GM19463 (cell line): ENCODE measurements at regions not wholly inside any gene's neighbourhood (a gene's known extent, or its start where the extent isn't known, plus 50 kb on each side); places are given as distances from the start of the nearest gene placed in this dataset.

Experiments
- ATAC-seq: cut with Tn5 transposase; IDR thresholded peaks from one replicate; pipeline ENCODE4 v1.9.1; 2021; ENCODE audit warnings: mild to moderate bottlenecking, moderate library complexity; ENCODE audit not compliant: unreplicated experiment

DNA sequence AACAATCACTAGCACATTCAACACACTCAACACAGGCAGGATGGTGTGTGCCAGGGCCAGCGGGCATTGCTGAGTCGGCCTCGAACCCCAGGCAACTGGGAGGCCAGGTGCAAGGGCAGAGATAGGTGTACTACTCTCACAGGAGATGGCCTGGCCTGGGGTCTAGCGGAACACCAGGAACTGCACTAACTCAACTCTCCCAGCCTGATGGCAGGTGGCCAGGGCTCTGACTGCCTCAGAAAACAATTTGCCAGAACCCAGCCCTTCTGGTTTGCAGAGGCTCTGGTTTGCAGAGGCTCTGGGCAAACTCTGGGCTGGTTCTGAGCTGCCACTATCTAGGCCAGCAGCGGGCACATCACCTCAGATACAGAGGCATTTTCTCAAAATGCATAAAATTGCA lies 229.2 kb upstream of the CHRNA7 start:
- ATAC-seq = no peak

DNA sequence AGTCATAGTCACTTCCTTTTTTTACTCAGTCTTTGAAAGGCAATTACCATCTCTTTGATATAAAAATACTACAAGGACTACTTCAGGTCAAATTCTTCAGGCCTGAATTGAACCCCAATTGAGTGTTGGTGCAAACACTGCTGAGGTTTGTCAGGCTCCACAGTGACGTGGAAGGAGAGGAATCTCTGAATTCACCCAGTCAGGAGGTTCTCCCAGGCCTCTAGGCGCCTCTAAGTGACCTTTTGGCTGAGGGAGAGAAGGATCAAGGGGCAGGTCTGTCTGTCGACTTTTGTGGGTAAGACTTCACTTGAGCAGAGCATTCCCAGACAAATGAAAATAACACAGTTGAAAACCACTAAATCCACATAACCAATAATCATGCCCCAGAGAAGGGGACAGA lies 227.6 kb upstream of the CHRNA7 start:
- ATAC-seq = no peak

DNA sequence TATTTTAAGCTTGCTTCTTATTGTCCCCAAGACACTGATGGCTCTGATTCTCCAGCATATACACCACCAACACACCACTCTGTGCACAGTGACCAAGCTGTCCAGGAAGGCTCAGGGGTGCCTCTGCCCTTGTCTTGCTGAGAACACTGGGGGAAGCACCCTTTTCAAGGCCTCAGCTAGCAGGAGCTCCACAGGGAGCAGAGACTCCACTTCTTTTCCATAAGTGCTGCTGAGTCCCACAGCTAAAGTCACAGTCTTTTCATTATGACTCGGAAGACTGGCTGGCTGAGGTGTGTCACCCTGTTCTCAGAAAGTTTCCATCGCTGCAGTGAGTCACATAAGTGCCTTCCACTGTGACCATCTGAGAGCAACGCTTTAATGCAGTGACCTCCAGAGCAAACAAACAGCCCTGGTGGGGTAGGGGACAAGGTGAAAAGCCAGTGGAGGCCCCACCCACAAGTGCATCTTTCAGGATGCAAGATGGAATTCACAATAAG lies 226.9 kb upstream of the CHRNA7 start:
- no peak for ATAC-seq

DNA sequence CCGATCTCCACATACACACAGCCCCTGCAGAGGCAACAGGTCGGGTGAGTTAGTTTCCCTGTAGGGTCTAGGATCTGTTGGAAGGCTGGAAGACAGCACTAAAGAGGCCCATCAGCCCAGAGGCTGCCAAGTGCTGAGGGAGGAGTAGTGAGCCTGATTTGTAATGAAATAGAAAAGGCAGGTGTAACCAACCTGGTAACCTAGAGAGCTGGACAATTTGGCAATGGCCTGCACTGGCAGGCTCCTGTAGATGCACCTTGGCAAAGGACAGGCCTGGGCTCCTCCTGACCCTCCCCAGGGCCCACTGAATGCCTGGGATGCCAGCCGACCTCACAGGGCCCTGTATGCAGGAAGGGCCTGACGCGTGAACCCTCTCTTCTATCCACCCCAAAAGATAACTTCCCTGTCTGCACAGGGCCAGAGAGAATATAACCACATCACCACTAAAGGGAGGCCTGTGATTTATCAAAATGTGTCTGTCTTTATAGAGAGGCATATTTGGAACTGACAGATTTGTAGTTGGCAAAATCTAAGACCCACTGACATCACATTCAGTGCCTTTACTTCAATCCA lies 225.1 kb upstream of the CHRNA7 start:
- no peak for ATAC-seq

DNA sequence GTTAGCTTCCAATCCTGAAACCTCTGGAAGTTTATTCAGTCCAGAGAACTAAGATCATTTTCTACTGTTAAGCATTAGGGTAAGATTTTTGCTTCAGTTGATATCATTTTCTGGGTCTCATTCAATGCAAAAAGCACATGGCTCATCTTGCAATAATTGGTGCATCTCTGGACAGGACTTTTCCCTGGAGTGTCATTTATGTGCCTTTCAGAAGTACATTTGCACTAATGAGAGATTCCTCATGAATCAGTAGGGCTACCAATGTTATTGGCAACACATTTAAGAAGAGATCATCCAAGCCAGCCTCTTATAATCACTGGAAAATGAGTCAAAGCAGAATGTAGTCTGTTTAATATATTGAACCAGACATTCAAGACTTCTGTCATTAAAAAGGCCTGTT lies 224.2 kb upstream of the CHRNA7 start:
- no peak for ATAC-seq

DNA sequence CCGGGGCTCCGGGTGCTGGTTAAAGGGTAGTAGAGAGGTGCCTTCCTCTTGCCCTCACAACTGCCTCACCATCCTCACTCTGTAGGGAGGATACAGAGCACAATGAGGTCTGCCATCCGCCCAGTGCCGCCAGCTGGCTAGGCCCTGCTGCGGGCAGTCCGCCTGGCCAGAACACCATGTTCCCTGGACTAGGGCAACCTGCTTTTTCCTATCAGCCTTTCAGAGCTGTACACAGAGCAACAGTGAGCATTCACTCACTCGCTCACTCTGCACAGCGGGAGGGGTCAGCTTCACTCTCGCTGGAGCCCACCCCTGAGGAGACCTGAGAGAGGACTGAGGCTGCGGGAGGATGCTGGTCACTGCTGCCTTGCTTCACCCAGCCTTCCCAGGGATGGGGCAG lies 218.7 kb upstream of the CHRNA7 start:
- ATAC-seq = no peak

DNA sequence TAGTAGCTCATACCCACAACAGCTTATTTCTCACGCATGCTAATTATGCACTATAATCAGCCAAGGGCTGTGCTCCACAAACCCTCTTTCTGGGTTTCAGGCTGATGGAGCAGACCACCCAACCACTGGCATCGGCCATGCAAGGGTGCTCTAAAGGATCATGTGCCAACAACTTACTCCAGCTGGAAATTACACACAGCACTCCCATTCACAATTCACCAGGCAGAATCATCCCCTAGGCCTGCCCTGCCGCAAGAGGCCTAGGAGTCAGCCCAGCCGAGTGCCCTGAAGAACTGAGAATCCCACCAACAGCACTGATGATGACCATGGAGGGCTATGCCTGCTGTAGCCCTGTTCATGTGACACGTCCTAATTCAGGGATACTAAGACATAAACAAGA lies 216.2 kb upstream of the CHRNA7 start:
- ATAC-seq = no peak

DNA sequence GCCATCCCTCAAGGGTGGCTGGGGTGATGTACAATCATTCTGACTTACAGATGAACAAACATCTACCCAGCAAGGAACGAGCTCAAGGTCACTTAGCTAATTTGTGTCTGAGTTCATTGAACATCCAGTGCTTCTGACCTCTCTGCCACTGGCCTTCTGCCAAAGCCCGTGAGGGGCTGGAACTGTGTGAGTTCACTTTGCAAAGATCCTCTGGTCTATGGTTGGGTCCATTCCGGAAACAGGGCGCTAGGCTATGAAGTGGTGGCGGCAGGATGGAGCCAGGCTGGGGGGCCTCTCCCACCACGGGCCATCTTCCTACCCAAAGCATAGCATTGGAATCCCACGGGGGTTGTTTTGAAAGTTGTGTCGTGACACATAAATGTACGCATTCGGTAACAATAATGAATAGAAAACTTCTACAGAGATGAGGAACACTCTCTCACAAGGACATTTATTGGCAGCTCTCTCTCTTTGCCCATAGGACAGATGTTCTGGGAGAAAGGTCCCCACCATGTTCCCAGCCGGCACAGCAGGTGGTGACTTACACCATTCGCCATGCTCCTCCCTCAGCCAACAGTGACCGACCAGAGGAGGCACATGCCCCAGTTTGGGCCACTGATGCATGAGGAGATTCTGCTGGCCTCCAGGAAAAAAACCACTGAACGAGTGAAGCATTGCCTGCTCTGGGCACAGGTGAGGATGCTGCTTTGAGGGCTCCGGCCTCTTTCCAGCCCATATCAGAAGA lies 214.7 kb upstream of the CHRNA7 start:
- no peak for ATAC-seq

DNA sequence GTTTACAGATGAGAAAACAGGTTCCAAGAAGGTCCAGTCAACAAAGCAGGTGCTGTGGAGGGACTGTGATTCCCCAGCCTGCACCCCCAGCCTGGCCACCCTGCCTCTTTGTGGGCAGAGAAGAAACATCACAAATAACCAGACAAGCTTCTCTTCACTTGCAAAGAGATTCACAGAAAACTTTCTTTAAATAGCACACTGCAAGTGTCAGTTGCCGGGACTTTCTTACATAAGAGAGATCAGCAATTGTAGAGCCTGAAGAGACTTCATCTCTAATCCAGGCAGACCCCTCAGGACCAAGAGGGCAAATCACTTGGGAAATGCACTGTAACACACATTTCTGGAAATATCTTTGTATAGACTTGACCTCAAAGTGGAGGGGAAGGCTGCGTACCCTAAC lies 207.9 kb upstream of the CHRNA7 start:
- ATAC-seq = no peak

DNA sequence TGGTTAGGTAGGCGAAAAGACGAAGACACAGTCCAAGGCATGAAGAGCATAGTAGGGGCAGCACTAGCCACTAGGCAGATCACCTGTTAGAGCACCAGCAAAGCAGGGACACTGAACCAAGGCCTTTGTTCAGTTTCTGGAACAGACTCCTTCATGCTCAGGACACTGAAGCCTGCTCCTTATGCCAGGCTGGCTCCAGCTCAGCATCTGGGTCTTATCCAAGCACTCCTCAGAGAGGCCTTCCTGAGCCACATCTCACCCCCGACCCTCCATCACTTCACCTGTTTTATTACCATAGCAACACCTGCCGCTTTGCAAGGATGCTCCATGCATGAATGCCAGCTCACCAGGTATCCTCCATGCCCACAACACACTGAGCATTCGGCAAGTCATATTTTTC lies 206.3 kb upstream of the CHRNA7 start:
- ATAC-seq = no peak

DNA sequence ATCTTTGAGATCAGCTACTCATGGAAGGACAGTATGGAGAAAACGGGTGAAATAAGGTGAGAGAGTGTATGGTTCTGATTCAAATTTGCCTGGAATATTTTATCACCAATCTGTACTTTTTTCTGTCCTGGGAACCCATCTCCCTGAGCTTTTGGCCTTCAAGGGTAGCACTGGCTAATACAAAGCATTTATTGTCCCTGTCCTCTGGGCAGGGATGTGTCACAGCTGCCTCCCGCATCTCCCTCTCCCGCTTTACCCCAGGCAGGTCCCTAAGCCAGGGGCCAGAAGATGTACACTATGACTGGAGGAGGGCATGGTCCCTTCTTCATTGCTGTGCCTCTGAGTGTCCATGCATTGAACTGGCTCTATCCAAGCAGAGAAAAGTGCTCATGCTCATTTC lies 201.7 kb upstream of the CHRNA7 start:
- ATAC-seq = no peak

DNA sequence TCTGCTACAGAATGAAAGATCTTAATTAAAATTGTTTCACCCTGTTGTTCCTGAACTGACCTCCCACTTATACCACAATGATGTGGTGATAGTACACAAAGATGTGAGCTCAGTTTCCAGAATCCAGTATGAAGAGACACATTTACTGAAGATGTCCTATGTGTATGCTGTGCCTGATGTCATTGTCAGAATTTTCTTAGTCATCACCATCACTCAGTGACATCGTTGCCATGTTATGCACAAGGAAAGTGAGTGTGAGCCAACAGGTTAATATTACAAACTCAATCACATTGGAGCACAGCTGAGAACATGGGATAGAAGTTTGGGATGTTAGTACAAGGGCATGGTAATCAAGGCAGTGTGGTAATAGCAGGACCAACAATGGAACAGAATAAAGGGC lies 199.7 kb upstream of the CHRNA7 start:
- no peak for ATAC-seq

DNA sequence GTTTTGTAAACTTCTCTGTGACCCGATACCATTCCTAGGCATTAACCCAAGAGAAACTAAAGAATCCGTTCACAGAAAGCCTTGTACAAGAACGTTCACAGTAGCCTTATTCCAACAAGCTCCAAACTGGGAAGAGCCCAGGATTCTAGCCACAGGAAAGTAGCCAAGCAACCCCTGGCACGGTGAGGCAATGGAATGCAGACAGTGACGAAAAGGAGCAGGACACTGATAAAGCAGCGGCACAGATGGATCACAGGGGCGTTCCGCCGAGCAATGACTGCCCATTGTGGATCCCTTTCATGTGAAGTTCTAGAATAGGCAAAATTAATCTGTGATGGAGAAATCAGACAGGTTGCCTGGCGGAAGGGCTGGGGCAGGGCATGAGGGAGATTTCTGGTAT lies 198.7 kb upstream of the CHRNA7 start:
- ATAC-seq = no peak

DNA sequence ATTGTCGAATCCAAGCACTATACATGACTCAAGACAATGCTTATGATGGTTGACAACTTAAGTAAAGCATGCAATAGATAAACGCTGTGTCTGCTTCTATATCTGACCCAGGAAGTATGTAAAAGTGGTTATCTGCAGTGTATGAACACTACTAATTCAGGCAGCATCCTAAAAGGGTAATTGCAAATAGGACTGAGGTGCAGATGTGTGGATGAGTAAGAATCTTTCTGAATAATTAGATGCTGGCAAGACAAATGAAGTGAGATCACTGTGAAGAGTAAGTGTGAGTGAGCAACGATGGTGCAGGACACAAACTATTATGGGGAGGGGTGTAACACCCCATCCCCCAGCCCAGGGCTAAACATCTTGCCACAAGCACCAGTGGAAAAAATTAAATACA lies 195.7 kb upstream of the CHRNA7 start:
- no peak for ATAC-seq

DNA sequence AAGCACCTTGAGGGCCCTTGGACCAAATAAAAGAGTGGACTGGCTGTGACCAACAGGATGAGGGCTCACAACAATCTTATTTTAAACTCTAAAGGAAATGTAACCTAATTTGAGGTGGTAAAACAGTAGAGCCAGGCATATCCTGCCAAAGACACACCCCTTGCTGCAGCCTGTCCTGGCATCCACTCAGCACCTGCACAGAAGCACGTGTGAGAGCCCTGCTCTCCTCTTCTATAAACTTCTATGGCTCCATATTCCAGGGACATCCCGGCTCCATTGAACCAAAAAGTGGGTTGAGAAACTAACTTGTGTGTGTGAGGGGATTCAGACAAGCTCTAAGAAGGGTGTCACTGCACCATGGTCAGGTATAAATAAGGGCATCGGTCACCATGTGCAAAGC lies 190.9 kb upstream of the CHRNA7 start:
- ATAC-seq = no peak

DNA sequence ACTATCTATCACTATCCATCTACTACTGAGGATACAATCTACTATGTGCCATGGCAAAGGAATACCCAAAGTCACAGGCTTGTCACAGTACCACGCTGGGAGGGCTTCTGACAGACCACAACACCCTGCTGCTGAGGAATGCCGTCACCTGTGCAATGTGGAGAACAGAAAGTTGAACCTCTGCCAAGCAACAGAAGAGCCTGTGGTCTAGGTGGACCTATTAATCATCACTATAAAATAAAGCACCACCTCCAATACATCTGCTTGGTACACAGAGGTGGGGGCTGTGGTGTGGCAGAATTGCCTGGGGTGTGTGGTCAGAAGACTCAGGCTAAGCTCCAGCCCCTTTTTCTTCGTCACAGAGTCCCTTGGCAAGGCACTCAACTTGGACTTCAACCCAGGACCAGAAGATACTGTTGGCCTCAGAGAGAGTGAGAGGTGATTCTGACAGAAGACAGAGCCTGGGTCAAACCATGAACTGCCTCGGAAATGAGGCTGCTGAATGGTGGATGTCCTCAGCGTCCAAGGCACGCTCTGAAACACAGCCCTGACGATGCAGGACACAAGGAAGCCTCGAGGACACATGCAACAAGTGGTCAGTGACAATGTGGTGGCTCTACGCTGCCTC lies 189.4 kb upstream of the CHRNA7 start:
- no peak for ATAC-seq

DNA sequence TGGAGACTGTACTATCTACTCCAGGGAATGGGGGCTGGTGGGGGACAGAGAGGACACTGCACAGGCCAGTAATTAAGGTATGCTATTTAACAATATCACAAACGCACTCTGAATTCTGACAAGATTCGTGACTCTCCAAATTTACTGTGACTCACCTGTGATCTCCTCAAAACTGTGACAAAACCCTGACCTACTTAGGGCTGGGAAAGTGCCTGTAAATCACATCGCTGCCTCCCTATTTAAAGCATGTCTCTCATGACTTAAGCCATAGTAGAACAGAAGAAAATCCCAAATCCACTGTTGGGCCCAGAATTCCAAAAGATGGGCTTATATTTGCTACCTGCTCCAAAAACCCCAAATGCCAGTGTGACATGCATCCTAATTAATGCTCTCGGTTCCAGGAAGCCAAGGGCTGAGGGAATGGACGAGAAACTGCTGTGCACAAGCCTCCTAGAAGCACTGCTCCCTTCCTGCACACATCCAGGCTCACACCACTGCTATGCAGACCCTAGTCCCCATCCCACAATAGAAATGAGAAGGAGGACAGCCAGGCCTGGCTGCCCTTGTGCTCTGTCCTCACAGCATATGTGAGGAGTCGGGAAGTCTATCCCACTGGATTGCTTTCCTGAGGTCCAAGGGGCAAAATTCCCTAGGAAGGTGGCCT lies 187.7 kb upstream of the CHRNA7 start:
- ATAC-seq = no peak

DNA sequence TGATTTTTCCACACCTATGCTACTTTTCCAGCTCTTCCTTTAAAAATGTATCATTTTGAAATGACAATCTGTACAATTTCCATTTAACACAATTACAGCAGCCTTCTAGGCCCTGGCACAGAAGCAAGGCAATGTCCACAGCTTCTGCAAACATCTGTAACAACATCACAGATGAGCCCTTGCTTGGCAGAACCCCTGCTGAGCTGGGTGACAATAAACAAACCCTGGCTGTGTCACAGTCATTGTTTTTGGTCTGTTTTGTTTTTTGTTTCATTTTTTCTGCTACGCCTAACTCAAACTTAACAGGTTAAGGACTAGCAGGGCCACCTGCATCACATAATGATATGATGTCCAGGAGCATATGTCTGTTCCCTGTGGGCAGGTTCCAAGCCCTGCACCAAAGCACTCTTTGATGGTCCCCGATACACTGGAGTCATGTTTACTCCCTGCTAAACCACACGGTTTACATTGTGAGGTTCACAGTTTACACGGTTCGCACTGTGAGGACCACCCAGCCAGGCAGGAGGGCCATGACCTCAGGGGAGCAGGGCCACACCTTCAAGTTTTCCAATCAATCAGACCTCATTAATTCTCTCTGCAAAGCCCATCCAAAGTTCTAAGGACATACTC lies 186.8 kb upstream of the CHRNA7 start:
- no peak for ATAC-seq

DNA sequence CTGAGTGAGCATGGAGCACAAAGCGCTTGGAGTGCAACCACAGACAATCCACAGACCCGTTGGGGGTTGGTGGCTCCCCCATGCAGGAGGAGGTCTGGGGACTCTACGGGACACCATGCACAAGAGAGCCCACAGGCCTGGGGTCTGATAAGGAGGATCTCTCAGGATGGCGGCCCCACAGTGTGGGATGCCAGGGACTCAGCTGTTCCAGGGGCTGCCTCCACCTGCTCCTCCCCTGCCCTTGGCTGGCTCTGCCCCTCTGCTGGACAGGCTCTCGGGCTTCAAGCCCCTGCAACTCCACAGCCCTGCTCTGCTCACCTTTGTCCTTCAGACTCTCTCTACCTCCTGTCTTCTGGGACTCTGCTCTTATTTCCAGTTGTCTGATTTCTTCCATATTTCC lies 184.5 kb upstream of the CHRNA7 start:
- no peak for ATAC-seq

DNA sequence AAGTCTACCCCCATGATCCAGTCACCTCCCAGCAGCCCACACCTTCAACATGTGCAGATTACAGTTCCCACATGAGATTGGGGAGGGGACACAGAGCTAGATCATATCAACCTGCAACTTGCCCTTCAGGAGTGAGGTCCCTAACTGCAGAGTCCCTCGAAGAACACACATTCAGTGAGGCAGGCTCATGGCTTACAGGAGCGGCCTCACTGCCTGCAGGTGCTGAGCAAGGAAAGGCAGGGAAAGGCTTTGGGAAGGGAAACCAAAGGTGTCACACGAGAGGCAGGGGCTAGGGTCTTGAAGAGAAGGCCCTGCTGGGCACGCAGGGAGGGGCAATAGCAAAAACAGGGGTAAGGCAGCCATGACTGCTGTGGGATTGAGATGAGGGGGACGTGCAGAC lies 182.4 kb upstream of the CHRNA7 start:
- no peak for ATAC-seq

DNA sequence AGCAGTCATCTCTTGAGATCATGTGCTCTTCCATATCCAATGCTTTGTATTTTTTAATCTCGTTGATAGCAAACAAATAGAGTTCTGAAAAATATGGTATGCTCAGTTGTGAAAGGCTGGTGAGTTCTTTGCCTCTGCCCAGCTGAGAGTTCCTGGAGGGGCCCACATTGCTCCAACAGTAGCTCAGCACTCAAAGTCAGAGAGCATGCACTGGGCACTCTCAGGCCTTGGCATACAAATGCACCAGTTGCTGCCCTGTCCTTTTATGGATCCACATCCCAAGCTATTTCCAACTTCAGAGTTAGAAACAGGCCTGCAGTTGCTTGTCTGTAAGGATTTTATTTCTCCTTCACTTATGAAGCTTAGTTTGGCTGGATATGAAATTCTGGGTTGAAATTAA lies 181.7 kb upstream of the CHRNA7 start:
- no peak for ATAC-seq
